Esophagus muscularis mucosa (tissue), 4 donors: ENCODE measurements at regions not wholly inside any gene's neighbourhood (a gene's known extent, or its start where the extent isn't known, plus 50 kb on each side); places are given as distances from the start of the nearest gene placed in this dataset.

Experiments used
- EP300 ChIP-seq: sonication (generic); formaldehyde crosslinking; IDR thresholded peaks from one replicate; pipeline ENCODE4 v1.6.1; 2017; ENCODE audit warnings: antibody characterized with exemption
- POLR2A ChIP-seq: fragments of 450-650 bp; IDR thresholded peaks from one replicate; pipeline ENCODE4 v1.6.1; 2017; ENCODE audit warnings: antibody characterized with exemption, moderate library complexity, mild to moderate bottlenecking, low read depth
- POLR2AphosphoS5 ChIP-seq, 2 donors: sonication (generic); formaldehyde crosslinking; IDR thresholded peaks; one replicate each; pipeline ENCODE4 v1.6.1; 2017; ENCODE audit warnings: antibody characterized with exemption in 2 of 2
- TF ChIP-seq, protein P1 (sequence below), 3 experiments: fragments of 200-600 bp in 2 of 3; fragments of 450-650 bp in 1 of 3; sonication (generic) in 2 of 3; IDR thresholded peaks; one replicate each; pipeline ENCODE4 v1.5.1; 2017 to 2019; ENCODE audit warnings: antibody characterized with exemption in 3 of 3, mild to moderate bottlenecking in 2 of 3, moderate library complexity in 1 of 3

DNA sequence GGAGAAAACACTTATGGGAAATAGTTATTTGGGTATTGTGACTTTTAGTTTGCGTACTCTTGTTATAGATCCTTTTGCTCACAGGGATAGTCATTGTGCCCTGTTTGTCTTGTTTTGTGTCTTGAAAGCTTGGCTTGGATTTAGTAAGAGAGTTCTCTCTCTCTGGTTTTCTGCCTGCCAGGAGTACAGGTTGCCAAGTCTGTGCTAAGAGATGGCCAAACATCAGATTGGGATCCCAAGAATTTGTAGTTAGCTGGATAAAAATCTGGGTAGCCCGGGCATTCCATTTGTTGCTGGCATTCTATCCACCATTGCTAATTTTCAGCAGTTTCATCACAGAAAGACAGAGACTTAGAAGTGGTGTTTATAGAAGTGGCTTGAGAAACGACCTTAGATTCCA lies 222.2 kb downstream of the NRIP1 start:
- TF ChIP-seq, protein P1, sequence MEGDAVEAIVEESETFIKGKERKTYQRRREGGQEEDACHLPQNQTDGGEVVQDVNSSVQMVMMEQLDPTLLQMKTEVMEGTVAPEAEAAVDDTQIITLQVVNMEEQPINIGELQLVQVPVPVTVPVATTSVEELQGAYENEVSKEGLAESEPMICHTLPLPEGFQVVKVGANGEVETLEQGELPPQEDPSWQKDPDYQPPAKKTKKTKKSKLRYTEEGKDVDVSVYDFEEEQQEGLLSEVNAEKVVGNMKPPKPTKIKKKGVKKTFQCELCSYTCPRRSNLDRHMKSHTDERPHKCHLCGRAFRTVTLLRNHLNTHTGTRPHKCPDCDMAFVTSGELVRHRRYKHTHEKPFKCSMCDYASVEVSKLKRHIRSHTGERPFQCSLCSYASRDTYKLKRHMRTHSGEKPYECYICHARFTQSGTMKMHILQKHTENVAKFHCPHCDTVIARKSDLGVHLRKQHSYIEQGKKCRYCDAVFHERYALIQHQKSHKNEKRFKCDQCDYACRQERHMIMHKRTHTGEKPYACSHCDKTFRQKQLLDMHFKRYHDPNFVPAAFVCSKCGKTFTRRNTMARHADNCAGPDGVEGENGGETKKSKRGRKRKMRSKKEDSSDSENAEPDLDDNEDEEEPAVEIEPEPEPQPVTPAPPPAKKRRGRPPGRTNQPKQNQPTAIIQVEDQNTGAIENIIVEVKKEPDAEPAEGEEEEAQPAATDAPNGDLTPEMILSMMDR (IDR thresholded peaks at IDR 0.05): no peak
- TF ChIP-seq POLR2A (no peak), POLR2AphosphoS5 (IDR thresholded peaks at IDR 0.05) (no peak), EP300 (no peak)
